ENCODE measurements at regions not wholly inside any gene's neighbourhood (a gene's known extent, or its start where the extent isn't known, plus 50 kb on each side); places are given as distances from the start of the nearest gene placed in this dataset.
"Not testable (repeated sequence)": the region's sequence is repeated elsewhere in the genome, so short reads cannot be mapped to it uniquely, and the experiment has no call there.

DNA sequence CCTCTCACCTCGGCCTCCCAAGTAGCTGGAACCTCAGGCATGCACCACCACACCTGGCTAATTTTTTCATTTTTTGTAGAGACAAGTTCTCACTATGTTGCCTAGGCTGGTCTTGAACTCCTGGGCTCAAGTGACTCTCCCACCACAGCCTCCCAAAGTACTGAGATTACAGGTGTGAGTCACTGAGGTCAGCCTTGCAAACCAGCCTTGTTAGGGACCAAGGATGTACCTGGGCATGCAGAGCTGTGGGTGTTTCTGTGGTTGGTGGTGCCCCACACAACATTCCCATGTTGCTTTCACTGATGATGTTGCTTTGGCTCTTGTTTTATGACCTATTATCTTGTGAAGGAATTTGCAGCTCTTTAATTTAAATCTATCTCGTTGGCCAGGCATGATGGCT is 54.8 kb downstream of the OTUD1 start:
- DNase-seq = peak; percentile 10 to 12

DNA sequence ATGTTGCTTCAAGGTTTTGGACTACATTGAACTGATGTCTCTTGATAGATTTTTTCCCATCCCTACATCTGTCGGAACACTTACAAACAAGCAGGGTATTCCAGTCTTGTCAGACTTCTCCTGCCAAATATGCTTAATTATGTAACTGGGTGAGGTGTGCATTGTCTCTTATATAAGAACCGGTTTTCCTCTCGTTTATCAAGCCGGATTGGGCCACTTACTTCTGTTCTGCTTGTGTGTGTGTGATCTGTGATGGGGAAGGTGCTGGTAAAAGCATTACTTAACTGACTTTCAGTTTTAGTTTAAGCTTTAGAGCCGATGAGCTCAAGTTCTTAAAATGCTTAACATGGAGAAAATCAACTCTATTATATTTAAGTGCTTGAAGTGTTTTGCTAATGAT is 57.9 kb downstream of the OTUD1 start:
- no peak for DNase-seq

GRCh38 chr10:23499372-23500132 is 60.7 kb downstream of the OTUD1 start:
- no peak for DNase-seq

DNA sequence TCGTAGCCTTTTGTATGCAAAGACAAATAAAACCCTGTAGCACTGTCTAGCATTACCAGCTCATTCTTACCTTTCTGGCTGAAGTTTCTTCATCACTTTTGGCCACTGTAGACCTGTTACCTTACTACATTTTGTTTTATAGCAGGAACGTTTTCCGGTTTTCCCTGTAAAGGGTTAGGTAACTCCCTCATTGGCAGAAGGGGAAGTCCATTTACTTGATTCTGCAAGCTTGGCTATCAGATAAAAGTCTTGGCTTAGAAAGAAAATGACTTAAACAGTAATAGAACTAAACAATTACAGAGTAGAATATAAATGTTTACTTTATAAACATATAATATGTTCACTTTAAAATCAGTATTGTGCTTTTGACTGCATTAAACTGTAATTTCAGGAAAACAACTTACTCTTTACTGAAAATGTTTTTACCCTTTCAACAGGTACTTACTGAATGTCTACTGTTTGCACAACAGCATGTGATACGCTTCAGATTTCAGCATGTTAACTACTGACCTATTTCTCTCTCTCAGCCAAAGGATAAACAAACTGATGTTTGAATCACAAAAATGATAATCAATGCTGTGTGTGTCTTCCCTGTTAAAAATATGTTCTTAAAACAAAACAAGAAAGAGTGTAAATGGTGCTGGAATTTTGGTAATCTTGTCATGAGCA is 67.1 kb downstream of the OTUD1 start:
- DNase-seq = no peak

DNA sequence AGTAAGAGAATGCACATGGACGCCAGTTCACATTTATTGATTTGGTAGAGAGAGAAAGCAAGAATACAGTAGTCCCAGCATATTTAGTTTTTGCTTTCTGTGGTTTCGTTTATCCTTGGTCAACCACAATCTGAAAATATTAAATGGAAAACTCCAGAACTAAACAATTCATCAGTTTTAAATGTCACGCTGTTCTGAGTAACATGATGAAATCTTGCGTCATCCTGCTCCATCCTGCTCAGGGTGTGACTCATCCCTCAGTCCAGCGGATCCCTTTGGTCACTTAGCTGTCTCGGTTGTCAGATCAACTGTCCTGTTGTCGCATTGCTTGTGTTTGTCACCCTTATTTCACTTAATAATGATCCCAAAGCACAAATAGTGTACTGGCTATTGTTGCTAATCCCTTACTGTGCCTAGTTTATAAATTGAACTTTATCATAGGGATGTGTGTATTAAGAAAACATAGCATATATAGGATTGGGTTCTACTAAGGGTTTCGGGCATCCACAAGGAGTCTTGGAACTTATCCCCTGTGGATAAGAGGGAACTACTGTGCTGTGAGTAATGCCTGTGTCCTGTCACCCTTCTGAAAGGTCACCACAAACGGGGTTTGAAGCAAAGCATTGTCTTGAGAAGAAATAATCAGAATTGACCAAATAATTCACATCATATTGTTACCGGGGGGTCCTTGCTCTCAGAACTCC is 73.6 kb downstream of the OTUD1 start:
- DNase-seq = no peak

DNA sequence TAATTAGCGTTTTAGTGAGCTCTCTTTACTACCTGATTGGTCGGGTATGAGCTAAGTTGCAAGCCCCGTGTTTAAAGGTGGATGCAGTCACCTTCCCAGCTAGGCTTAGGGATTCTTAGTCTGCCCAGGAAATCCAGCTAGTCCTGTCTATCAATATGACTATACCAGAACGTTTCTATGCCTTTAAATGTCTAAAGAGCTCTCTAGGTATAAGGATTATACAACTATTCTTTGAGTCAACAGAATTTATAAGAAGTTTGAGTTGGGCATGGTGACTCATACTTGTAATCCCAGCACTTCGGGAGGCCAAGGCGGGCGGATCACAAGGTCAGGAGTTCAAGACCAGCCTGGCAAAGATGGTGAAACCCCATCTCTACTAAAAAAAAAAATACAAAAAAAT is 74.7 kb downstream of the OTUD1 start:
- not testable (repeated sequence) for DNase-seq

- DNase-seq = no peak
Observed at GRCh38 chr10:23514321-23514720, 75.4 kb downstream of the OTUD1 start.

GRCh38 chr10:23516530-23516929 is 77.7 kb downstream of the OTUD1 start:
- DNase-seq = no peak

GRCh38 chr10:23517155-23517554 is 78.3 kb downstream of the OTUD1 start:
- no peak for DNase-seq

DNA sequence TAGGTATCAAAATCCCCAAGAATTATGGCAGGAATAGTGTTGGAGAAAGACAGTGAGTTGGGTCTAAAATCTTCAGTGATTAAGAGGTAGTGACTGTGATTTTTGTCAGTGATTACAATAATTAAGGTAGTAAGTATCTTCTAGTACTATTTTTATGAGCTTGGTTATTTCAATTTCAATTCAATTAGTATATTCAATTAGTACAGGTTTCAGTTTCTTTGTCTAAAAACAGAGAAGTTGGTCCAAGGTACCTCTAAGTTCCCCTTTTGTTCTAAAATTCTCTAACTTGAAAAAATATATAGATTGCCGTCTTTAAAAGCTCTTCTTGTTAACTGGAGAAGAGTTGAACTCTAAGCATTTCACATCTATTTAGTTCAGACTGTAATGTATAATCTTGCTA is 82.9 kb downstream of the OTUD1 start:
- no peak for DNase-seq

DNA sequence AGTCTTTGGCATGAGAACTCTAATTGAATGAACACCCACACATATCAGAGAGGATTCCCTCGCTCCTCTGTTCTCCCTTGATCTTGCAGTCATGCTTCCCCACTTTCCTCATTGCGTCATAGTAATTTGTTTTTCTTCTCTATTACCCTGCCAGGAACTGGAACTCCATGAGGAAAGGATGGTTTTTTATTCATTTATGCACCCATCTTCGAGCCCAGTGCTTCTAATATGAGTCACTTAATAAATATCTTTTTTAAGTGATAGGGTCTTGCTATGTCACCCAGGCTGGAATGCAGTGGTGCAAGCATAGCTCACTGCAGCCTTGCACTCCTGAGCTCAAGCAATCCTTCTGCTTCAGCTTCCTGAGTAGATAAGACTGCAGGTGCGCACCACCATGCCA is 83.5 kb downstream of the OTUD1 start:
- DNase-seq = no peak

DNA sequence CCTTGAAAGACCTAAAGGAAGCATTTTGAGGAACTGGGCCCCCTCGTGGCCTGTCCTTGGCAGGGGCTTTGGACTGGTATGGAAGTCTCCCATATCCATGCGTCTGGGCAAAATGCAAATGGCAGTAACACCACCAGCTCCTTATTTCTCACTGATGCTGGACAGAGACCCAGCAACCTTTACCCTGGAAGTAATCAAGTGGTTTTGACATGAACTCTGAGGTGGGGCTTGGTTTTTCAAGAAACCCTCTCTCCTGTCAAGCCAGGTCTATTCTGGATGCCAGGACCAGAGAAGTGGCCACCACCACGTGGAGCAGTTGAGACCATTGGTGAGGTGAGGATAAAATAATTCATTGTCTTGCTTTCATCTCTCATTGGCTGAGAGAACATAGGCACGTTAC is 84.4 kb downstream of the OTUD1 start:
- no peak for DNase-seq

- no peak for DNase-seq
Observed at GRCh38 chr10:23525406-23525805, 86.5 kb downstream of the OTUD1 start.

DNA sequence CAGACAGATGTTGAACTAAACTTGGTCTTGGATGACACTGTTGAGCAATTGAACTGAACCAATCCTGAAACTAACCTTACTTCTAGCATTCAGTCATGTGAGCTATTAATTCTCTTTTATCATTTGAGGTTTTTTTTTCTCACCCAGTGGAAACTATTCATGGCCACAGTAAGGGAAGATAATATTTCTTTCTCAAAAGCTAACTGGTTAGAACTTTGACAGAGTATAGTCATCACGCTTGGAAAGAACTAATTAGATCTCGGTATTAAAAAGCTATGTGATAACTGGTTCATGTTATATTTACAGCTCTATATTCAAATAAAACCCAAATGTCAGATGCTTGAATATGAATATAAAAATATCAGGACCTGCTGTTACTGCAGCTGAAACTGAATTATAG is 89.5 kb downstream of the OTUD1 start:
- no peak for DNase-seq

DNA sequence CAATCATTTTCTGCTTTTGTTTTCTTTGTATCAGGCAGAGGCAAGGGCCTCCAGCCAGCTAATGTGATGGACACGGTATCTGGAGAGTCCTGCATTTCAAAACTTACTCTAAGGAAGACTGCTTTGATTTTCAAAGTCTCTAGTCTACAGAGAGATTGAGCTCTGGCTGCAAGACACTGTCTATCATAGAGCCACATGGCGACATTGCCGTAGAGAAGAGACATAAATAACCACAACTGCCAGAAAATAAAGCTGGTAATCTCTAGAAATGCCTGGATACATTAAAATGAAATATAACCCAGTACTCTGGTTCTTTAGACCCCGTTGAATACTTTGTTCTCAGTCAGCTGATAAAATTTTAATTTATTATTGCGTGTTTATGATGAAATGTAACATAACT is 90.8 kb downstream of the OTUD1 start:
- no peak for DNase-seq

DNA sequence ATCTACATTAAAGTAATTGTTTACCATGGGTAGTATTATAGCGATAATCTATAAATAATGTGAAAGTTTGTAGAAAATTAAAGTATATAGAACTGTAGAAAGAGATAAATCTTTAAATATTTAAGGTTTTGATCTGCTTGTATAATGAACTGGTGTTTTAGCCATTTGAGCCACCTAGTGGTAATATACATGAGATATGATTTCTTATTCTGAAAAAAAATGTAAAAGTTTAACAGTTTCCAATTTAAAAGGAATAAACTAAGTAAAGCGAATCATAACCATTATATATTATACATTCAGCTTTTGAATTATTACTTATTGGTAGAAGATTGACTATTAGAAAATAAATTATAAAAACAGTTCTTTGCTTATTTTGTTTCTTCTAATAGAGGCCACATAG is 91.2 kb downstream of the OTUD1 start:
- DNase-seq = no peak

GRCh38 chr10:23533212-23533611 is 94.3 kb downstream of the OTUD1 start:
- no peak for DNase-seq

DNA sequence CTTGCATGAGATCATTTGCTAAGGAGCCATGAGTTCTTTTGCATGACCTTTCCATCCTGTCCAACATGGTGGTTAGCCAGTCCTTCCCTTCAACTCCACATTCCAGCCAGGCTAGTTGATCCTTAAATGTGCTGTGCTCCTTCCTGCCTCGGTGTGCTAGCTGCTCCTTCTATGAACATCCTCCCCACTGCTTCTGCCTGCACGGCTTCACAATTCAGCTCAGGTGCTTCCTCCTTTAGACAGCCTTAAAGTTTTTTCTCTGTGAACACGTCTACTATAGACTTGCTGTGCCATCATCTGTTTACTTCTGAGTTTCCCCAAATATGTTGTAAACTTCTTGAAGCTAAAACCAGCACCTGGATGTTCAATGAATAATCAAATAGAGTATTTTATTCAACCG is 95.5 kb downstream of the OTUD1 start:
- no peak for DNase-seq

DNA sequence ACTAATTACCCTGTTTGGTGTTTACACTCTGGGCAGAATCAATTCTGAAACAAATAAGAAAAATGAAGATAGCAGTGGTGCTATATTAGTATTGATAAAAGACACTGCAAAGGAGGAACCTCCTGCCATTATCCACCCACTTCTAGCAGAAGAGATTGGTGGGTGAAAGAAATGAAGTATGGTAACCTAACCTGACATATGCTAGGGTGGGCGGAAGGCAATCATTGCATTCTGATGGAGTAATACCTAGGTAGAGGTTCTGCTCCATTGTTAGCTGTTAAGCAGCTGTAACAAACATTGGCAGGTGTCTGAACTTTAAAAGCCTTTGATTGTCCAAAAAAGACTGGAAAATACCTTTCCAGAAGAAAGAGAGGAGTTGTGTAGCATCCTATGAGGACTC is 95.9 kb downstream of the OTUD1 start:
- no peak for DNase-seq

DNA sequence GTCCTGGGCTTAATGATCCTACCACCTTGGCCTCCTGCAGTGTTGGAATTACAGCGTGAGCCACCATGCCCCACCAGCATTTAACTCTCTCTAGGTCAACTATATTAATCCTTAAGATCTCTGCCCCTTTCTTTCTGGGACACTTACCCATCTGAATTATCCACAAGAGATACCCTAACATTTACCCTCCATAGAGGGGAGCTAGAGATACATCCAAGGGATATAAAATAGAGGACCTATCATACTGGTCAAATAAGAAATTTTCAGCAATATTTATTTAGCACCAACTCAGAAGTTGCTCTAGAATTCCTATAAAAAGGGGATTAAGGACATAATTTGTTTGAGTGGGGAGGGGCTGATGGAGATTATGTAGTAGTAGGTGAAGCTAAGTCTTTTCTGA is 96.5 kb downstream of the OTUD1 start:
- no peak for DNase-seq

DNA sequence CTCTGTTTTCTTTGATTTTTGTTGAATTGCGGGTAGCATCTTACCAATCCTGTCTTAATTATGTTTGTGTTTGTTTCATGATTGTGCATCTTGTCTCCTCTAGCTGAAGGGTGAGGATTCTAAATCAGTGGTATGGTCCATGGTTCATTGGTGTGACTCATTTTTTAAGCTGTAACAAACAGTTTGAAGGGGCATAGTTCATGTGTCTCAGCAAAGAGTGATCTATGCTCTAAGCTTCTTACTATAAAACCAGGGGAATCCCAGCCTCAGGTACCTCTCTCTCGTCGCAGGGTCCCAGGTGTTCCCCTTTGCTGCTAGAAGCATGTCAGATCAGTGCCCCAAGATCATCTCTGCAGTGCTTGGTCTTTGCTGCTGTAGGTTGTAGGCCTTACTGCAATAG is 100.1 kb downstream of the OTUD1 start:
- no peak for DNase-seq

GRCh38 chr10:23540401-23541030 is 101.6 kb downstream of the OTUD1 start:
- DNase-seq = no peak

- no peak for DNase-seq
Observed at GRCh38 chr10:23543691-23544380, 105.0 kb downstream of the OTUD1 start.

Data from activated CD4-positive, alpha-beta T cell treated with anti-CD3 and anti-CD28 coated beads, Interleukin-2, amount 50 U/mL, for 48 hours (primary cell).